OCI-LY7 (cell line): ENCODE measurements at regions not wholly inside any gene's neighbourhood (a gene's known extent, or its start where the extent isn't known, plus 50 kb on each side); places are given as distances from the start of the nearest gene placed in this dataset.

Source experiments
- EZH2phosphoT487 ChIP-seq: fragments of 200-600 bp; sonication (generic); IDR thresholded peaks from 2 replicates; pipeline ENCODE4 v1.6.1; 2018; ENCODE audit warnings: low read depth, borderline replicate concordance, mild to moderate bottlenecking, mixed run types, antibody characterized with exemption, low read length, moderate library complexity, mixed read lengths
- TF ChIP-seq, protein P1 (sequence below): fragments of 200-600 bp; sonication (generic); conservative IDR thresholded peaks from 2 replicates; pipeline ENCODE4 v1.5.1; 2014; ENCODE audit warnings: mild to moderate bottlenecking, antibody characterized with exemption, low read length, moderate library complexity, mixed read lengths

DNA sequence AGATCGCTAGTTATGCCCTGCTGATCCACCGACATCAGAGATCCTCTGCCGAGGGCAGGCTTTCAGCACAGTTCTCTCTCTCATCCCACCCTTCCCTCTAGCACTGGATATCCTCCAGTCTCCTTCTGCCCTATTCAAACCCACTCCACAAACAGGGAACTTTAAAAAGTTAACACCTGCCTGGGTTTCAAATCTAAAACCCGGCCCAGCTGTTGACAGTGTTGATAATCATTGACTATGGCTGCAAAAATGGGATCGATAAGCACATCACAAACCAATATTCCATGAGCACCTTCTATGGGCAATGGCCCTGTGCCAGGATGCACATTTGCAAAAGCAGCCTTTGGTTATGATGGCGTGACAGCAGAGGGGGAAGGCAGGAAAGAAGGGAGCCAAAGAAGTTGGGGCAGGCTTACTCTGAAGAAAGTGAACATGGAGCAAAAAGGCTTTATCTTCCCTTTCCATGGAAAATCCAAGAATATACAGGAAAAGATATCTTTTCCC, 482.3 kb upstream of the KLHL29 start:
- TF ChIP-seq, protein P1, sequence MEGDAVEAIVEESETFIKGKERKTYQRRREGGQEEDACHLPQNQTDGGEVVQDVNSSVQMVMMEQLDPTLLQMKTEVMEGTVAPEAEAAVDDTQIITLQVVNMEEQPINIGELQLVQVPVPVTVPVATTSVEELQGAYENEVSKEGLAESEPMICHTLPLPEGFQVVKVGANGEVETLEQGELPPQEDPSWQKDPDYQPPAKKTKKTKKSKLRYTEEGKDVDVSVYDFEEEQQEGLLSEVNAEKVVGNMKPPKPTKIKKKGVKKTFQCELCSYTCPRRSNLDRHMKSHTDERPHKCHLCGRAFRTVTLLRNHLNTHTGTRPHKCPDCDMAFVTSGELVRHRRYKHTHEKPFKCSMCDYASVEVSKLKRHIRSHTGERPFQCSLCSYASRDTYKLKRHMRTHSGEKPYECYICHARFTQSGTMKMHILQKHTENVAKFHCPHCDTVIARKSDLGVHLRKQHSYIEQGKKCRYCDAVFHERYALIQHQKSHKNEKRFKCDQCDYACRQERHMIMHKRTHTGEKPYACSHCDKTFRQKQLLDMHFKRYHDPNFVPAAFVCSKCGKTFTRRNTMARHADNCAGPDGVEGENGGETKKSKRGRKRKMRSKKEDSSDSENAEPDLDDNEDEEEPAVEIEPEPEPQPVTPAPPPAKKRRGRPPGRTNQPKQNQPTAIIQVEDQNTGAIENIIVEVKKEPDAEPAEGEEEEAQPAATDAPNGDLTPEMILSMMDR: no peak
- no peak for TF ChIP-seq EZH2phosphoT487
